ENCODE measurements at regions not wholly inside any gene's neighbourhood (a gene's known extent, or its start where the extent isn't known, plus 50 kb on each side); places are given as distances from the start of the nearest gene placed in this dataset.

DNA sequence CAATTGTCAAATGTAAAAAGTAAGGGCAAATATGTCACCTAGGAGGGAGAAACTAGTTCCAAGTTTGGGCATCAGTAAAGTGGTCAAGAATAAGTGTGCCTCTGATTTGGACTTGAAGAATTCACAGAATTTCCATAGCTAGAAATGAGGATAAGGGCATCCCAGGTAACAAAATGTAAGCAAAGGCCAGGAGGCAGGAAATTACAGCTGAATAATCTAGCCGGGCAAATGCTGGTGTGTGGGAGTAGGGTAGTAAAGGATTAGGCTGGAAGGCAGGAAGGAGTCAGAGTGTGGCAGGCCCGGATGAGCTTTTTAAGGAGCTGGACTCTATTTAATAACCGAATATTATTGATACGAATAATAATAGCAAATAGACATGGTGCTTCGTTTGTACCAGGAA is 144.9 kb upstream of the EGFLAM start:
- H3K9me3 Mint-ChIP-seq: no peaks in the 10 kb centered on the region
- TF ChIP-seq, protein P1, sequence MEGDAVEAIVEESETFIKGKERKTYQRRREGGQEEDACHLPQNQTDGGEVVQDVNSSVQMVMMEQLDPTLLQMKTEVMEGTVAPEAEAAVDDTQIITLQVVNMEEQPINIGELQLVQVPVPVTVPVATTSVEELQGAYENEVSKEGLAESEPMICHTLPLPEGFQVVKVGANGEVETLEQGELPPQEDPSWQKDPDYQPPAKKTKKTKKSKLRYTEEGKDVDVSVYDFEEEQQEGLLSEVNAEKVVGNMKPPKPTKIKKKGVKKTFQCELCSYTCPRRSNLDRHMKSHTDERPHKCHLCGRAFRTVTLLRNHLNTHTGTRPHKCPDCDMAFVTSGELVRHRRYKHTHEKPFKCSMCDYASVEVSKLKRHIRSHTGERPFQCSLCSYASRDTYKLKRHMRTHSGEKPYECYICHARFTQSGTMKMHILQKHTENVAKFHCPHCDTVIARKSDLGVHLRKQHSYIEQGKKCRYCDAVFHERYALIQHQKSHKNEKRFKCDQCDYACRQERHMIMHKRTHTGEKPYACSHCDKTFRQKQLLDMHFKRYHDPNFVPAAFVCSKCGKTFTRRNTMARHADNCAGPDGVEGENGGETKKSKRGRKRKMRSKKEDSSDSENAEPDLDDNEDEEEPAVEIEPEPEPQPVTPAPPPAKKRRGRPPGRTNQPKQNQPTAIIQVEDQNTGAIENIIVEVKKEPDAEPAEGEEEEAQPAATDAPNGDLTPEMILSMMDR (conservative IDR thresholded peaks at IDR 0.05): no peak
- no peak overlapping the region for H3K4me3 Mint-ChIP-seq
- H3K27ac Mint-ChIP-seq (ENCODE audit: unreplicated experiment): no peak overlapping the region
- DNase-seq (ENCODE audit: low read depth, low spot score): no peak
- no peaks in the 10 kb centered on the region for H3K27me3 Mint-ChIP-seq (ENCODE audit: low read depth)
- H3K36me3 Mint-ChIP-seq (ENCODE audit: low read depth): no peaks in the 10 kb centered on the region
- H3K4me1 Mint-ChIP-seq: peaks cover 10% of the 10 kb centered on the region

DNA sequence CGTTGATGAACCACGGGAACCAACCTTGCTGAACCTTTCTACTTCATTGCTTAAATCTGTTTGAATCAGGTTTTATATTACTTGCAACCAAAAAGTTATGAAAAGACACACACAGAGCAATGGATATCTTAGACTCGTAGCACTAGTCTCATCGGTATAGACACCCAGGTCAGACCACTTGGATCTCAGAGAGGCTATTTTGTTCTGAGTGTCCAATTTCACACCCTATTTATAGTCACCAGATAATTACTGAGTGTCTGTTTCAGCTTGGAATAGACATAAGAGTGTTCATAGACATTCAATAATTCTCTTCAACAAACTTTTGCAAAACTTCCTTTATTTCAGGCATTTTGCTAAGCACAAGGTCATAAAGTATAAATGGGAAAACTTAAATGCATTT is 145.4 kb upstream of the EGFLAM start:
- Mint-ChIP-seq H3K9me3 (no peaks in the 10 kb centered on the region), H3K27ac (ENCODE audit: unreplicated experiment) (no peak overlapping the region), H3K4me3 (no peak overlapping the region), H3K4me1 (peaks cover 10% of the 10 kb centered on the region), H3K27me3 (ENCODE audit: low read depth) (no peaks in the 10 kb centered on the region), H3K36me3 (ENCODE audit: low read depth) (no peaks in the 10 kb centered on the region)
- no peak for DNase-seq (ENCODE audit: low read depth, low spot score)
- TF ChIP-seq, protein P1 (conservative IDR thresholded peaks at IDR 0.05): no peak

DNA sequence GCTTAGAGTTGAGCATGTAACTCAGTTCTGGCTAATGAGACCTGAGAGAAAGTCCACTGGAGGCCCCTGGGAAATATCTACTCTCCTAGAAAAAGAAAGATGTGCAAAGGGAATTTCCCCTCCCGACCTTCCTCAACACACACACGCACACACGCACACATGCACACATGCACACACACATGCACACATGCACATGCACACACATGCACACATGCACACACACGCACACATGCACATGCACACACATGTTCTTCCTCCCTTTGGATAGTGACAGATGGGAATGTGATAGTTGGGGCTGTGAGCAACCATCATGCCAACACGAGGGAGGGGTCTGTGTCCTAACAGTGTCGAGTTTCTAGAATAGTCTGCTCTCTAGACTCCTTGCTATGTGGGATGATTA is 148.2 kb upstream of the EGFLAM start:
- no peak for DNase-seq (ENCODE audit: low read depth, low spot score)
- no peaks in the 10 kb centered on the region for H3K27me3 Mint-ChIP-seq (ENCODE audit: low read depth)
- H3K4me1 Mint-ChIP-seq: peaks cover 19% of the 10 kb centered on the region
- TF ChIP-seq, protein P1 (conservative IDR thresholded peaks at IDR 0.05): no peak
- H3K27ac Mint-ChIP-seq (ENCODE audit: unreplicated experiment): no peak overlapping the region
- no peaks in the 10 kb centered on the region for H3K36me3 Mint-ChIP-seq (ENCODE audit: low read depth)
- H3K4me3 Mint-ChIP-seq: no peak overlapping the region
- H3K9me3 Mint-ChIP-seq: no peaks in the 10 kb centered on the region

DNA sequence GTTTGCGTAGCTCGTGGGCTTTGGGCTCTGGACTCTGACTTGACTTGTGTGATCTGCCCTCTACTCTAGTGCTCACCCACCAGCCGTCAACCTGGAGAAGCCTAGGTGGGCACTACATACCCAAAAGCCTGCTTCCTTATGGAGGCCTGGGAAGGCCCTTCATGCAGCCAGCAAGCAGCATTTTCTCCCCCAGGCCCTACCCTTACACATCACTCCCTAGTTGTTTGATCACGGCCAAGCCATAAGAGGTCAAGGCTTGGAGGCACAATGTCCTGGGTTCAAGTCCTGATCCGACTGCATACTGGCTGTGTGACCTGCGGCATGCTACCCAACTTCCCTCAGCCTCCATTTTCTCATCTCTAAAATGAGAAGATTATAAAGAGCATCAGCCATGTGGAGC is 151.3 kb upstream of the EGFLAM start:
- Mint-ChIP-seq H3K9me3 (no peaks in the 10 kb centered on the region), H3K4me1 (peaks cover 22% of the 10 kb centered on the region), H3K36me3 (ENCODE audit: low read depth) (no peaks in the 10 kb centered on the region), H3K27ac (ENCODE audit: unreplicated experiment) (no peak overlapping the region), H3K27me3 (ENCODE audit: low read depth) (no peaks in the 10 kb centered on the region), H3K4me3 (no peak overlapping the region)
- TF ChIP-seq, protein P1 (conservative IDR thresholded peaks at IDR 0.05): no peak
- no peak for DNase-seq (ENCODE audit: low read depth, low spot score)

DNA sequence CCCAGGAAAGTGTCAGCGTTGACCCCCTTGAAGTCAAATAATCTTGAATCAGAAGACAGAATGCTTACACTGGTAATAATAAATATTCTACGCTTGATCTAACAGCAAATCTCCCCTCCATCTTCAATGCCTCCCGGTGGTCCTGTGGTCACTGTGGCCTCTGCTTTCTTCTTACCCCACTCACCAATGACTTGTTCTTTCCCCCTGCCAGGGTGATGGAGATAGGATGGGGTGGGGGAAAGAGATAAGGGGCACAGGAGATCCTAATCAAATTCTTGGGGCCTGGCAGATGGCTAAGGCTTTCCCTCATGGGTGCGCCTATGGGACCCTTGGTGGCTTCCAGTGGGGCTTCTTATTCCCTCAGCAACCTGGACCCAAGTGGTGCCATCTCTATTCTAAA is 152.6 kb upstream of the EGFLAM start:
- TF ChIP-seq, protein P1 (conservative IDR thresholded peaks at IDR 0.05): no peak
- Mint-ChIP-seq H3K27ac (ENCODE audit: unreplicated experiment) (peak overlapping the region; percentile 91), H3K9me3 (peaks cover 6% of the 10 kb centered on the region)

DNA sequence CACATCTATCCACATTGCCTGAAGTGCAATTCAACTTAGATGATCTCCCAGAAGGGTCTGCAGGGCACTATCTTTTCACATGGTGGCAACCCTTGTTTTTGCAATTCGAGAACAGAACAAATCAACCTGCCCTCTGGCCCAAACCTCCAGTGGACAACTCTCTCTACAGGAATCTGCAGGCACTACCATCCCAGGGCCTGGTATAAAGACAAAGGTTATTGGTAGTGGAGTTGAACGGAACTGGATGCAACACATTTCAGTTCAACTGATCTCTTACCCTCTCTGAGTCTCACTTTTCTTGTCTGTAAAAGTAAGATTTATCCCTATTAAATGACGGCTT is 153.2 kb upstream of the EGFLAM start:
- TF ChIP-seq, protein P1 (conservative IDR thresholded peaks at IDR 0.05): no peak
- peaks cover 5% of the 10 kb centered on the region for H3K36me3 Mint-ChIP-seq (ENCODE audit: low read depth)
- H3K4me3 Mint-ChIP-seq: no peak overlapping the region
- H3K9me3 Mint-ChIP-seq: peaks cover 8% of the 10 kb centered on the region
- no peaks in the 10 kb centered on the region for H3K27me3 Mint-ChIP-seq (ENCODE audit: low read depth)
- H3K4me1 Mint-ChIP-seq: peaks cover 29% of the 10 kb centered on the region
- no peak overlapping the region for H3K27ac Mint-ChIP-seq (ENCODE audit: unreplicated experiment)
- DNase-seq (ENCODE audit: low read depth, low spot score): no peak

More for the DNA sequence above, 152.6 kb upstream of the EGFLAM start:
- H3K27me3 Mint-ChIP-seq (ENCODE audit: low read depth): no peaks in the 10 kb centered on the region
- H3K4me1 Mint-ChIP-seq: peaks cover 24% of the 10 kb centered on the region
- no peak for DNase-seq (ENCODE audit: low read depth, low spot score)
- H3K4me3 Mint-ChIP-seq: no peak overlapping the region
- H3K36me3 Mint-ChIP-seq (ENCODE audit: low read depth): peaks cover 3% of the 10 kb centered on the region
